D341Med (cell line): ENCODE measurements at regions not wholly inside any gene's neighbourhood (a gene's known extent, or its start where the extent isn't known, plus 50 kb on each side); places are given as distances from the start of the nearest gene placed in this dataset.
A peak's percentile ranks its signal among the peaks of the same experiment; 100 is the strongest.
"Not testable (repeated sequence)": the region's sequence is repeated elsewhere in the genome, so short reads cannot be mapped to it uniquely, and the experiment has no call there.

Source experiments
- DNase-seq: peaks from one replicate; pipeline ENCODE4 v3.0.0; 2012; ENCODE audit warnings: low spot score

DNA sequence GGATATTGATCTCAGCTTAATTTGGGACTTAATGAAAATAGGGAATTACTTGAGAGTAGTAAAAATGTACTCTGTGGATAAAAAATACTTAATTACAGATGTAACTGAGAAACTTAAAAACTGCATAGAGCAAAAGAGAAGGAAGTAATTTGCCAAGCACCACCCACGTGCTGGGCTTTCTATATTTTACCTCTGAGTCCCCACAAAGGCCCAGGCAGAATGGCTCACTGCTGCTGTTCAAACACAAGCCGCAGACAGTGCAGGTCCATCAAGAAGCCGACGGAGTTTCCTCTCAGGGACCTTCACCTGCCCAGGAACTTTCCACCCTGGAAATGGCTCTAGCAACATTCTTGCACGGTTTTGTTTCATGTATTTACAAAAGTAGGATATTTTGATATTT is 77.2 kb upstream of the TRPM1 start:
- no peak for DNase-seq

DNA sequence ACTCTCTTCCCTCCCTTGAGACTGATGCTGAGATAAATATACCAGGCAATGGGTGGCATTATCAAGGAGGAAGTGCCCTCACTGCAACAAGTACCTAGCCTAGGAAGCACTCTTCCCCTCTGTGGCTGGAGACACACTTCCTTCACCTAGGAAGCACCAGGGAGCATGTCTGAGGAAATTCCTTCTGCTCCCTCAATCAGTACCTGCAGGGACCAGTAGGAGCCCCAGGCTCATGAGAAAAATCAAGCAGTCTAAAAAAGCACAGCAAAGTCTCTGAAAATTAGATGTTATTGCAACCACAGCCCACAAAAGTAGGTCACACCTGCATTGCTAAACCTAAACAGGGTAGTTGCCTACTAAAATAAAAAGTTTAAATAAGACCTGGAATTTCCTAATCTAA is 78.2 kb upstream of the TRPM1 start:
- DNase-seq: no peak

DNA sequence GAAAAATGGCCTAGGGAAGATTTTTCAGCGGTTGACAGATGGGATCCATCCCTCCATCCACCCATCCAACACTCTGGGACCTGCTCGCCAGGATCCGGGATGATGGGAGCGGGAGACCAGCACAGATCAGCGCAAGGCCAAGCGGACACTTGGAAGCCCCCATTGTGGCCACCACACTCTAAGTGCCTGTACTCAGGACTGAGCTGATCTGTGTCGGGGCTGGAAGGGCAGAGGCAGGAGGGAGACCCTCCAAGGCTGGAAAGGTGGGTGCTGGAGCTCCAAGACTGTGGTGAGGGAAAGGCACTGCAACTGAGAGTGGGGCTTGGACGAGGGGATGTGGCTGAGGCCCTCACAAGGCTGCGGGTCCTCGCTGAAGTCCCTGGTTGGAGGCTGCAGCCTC is 91.8 kb upstream of the TRPM1 start:
- DNase-seq: no peak

DNA sequence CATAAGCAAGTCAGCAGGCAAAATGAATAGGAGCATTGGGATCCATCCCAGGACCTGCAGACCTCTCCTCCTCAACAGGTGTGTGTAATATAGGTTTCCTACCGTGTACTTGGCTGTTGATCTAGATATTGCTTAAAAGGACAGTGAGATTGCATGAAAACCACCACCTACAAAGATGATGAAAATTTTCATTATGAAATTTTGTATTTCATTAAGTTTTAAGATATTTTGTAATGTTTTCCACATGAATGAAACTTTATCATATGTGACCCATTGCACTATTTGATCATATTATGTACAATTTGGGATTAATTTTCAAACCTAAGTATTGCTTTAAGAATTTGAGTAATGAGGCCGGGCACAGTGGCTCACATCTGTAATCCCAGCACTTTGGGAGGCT is 94.3 kb upstream of the TRPM1 start:
- DNase-seq: no peak

GRCh38 chr15:31197497-31198414 is 96.2 kb upstream of the TRPM1 start:
- DNase-seq: peak; percentile 77

DNA sequence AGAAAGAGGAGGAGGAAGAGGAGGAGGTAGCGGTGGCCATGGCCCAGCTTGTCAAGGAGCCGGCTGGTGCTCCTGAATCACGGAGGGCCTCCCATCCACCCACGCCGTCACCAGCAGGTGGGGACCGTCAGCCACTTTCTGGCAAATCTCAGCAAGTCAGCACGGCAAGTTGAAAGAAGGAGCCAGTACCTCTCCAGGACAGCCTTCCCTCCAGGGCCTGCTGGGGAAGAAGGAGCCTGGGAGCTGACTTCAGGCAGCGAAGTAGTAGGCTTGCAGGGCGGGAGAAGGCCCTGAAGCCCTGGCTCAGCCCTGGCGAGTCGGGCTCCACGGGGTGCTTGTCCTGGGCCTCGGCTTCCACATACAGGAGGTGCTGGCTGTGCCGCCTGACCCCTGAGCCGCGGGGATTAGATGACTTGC is 99.2 kb upstream of the TRPM1 start:
- peak; percentile 76 for DNase-seq

DNA sequence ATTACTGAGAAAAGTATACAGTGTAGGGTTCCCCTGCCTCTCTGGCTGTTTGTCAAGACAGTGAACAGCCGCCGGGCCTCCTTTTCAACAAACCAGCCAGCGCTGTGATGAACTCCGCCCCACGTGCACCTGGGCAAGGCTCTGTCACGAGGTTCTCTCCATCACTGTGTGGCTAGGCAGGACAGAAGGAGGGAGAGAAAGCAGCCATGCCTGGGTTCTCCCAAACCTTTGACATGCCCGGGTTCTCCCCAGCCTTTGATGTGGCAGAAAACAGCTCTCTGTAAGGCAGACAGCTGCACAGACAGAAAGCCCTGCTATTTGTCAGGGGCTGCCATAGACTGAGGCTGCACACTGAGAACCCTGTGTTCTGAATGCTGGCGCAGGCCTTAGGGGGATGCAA is 101.4 kb upstream of the TRPM1 start:
- no peak for DNase-seq

GRCh38 chr15:31203999-31204398 is 102.5 kb upstream of the TRPM1 start:
- no peak for DNase-seq

- peak; percentile 63 for DNase-seq
Observed at GRCh38 chr15:31206386-31207181, 105.1 kb upstream of the TRPM1 start.

- DNase-seq: no peak
Observed at GRCh38 chr15:31207246-31207645, 105.7 kb upstream of the TRPM1 start.

DNA sequence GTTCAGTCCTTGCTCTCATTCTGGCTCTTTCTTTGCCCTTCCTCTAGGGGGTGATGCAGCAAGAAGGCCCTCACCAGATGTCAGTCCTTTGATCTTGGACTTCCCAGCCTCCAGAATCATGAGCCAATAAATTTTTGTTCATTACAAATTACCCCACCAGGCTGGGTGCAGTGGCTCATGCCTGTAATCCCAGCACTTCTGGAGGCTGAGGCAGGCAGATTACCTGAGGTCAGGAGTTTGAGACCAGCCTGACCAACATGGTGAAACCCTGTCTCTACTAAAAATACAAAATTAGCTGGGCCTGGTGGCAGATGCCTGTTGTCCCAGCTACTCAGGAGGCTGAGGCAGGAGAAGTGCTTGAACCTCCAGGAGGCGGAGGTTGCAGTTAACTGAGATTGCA is 106.3 kb upstream of the TRPM1 start:
- not testable (repeated sequence) for DNase-seq

DNA sequence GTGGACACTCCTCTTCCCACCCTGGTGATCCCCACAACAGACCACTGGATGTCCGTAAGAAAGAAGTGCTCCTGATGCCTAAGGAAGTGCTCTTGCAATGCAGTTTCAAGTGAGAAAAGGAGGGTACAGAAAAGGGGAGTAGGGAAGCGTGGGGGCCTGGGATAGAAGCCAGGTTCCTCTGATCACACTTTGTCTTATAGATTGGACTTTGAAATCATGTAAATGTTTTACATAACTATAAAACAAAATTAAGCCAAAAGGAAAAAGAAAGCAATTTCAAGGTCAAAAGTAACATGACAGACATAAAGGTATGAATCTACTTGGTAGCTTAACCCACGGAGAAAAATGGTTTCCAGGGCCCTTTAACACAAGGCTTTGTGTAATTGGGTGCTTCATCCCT is 107.3 kb upstream of the TRPM1 start:
- no peak for DNase-seq

DNA sequence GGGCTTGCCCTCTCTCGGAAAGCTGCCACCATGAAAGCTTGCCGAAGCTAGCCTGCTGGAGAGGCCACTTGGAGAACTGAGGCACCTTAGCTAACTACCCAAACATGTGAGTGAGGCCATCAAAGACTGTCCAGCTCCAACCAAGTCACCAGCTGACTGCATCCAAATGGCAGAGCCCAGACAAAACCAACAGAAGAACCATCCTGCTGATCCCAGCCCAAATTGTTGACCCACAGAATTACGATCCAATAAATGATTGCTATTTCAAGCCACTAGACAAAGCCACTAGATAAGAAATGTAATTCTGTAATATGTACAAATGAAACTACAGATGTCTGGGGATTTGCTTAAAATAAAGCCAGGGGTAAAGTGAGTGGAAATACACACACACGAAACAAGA is 109.8 kb upstream of the TRPM1 start:
- no peak for DNase-seq

- no peak for DNase-seq
Observed at GRCh38 chr15:31212326-31213080, 111.0 kb upstream of the TRPM1 start.

GRCh38 chr15:31214158-31214863 is 112.3 kb upstream of the KLF13 start:
- DNase-seq: no peak

DNA sequence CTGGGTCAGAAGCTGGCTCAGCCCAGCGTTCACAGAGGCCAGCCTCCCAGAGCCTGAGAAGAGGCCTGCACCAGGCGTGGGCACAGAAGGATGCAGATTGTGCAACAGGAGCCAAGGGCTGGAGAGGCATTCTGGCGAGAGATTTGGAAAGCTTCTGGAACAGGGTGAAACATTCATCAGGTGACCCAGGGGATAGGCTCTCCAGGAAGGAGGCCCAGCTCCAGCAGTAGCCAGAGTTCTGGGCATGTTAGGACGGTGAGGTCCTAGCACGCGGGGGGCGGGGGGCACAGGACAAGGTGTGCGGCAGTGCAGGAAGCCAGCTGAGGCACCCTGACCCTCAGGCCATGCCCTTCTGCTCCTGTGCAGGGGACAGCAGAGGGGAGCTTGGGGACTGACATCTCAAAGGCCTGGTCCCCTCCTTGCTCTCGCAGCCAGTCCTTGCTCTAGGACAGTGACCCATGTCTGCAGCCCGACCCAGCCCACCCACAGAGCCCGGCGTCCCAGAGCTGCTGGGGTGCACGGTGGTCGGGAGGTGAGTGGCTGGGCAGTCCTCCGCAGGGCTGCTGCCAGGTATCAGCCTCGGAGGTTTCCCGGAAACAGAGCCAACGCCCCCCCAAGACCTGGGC is 111.7 kb upstream of the KLF13 start:
- DNase-seq: no peak

DNA sequence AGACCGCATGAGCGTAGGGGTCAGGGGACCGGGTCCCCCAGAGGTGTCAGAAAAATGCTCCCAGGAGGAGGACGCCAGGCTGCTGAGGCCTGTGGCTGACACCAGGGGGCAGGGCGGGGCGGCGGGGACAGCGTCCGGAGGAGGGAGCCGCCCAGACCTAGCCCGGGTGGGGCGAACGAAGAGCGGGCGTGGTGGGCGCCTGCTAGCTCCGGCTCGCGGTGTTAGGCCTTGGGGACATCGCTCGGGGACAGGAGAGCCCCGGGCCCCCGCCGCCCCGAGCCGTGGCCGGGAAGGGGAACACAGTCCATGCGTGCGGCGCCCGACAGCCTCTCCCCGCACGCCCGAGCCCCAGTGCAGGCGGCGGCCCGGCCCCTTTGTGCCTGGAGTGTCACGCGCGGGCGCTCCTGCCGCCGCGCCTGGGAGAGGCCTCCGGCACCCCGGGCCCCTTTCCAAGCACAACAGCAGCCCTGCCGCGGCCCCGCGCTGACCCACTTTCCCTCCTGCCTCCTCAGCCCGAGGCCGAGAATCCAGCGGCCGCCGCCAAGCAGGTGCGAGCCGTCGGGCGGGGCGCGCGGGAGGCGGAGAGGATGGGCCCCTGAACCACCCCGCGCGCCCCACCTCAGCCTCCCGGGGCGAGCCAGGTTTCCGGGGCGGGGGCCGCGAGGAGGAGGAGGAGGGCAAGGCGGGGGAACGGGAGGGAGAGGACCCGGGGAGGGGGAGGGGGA is 111.0 kb upstream of the KLF13 start:
- DNase-seq: peak; percentile 93

- peak; percentile 69 for DNase-seq
Observed at GRCh38 chr15:31216215-31216911, 110.3 kb upstream of the KLF13 start.

- DNase-seq: no peak
Observed at GRCh38 chr15:31217067-31217466, 109.6 kb upstream of the KLF13 start.
